CD4-positive, alpha-beta T cell treated with Interleukin-4 for 4 hours (primary cell): ENCODE measurements at regions not wholly inside any gene's neighbourhood (a gene's known extent, or its start where the extent isn't known, plus 50 kb on each side); places are given as distances from the start of the nearest gene placed in this dataset.

Source experiments
- DNase-seq: peaks from one replicate; pipeline ENCODE4 v3.0.0-alpha.2; 2020

DNA sequence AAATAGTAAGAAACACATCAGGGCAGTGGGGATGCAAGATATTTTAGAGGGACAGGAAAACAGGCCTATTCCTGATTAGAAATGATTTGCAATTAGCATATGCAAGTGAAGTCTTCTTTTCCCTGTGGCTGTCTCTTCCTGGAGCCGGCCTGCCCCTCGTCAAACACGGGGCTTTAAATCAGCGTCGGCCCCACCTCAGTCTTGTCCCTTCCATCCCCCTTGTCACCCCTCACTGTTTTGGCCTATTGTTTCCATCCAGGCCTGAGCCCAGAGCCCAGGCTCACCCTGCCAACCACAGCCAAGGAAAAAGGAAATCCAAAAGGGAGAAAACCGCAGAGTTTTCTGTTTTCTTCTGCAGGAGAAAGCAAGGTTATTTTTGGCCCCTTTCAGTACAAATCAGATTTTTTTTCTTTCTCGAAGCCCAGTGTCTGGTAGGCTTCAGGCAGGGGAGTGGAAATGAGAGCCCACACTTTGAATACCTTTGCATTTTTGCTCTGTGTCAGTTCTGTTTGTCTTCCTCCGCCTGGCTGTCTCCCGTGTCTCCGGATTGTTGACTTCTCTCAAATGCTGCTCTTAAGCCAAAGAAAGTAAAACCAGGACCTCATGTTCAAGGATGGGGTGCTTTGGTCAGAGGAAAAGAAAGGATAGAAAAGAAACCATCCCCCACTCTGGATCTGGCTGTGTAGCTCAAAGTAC, 399.9 kb upstream of the CDH11 start:
- no peak for DNase-seq

GRCh38 chr16:65519402-65519801, 397.5 kb upstream of the CDH11 start:
- DNase-seq: no peak

GRCh38 chr16:65515193-65515592, 393.3 kb upstream of the CDH11 start:
- no peak for DNase-seq

DNA sequence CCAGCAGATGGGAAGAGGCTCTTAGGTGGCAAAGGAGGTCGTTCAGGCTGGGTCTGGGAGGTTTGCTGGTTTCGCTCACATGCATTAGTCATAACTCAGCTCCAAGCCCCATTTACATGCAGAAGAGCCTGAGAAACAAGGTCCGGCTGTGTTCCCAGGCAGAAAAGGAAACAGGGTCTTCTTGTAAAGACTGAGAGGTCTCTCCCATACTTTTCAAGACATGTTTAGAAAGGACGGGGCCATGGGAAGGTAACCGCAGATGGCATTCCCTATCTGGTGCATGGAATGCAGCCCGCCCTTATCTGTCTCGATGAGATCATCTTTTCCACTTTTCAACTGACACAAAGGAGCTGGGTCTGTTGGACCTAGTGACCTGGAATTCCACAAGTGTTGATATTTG, 389.0 kb upstream of the CDH11 start:
- no peak for DNase-seq

GRCh38 chr16:65510241-65510640, 388.4 kb upstream of the CDH11 start:
- DNase-seq: no peak

DNA sequence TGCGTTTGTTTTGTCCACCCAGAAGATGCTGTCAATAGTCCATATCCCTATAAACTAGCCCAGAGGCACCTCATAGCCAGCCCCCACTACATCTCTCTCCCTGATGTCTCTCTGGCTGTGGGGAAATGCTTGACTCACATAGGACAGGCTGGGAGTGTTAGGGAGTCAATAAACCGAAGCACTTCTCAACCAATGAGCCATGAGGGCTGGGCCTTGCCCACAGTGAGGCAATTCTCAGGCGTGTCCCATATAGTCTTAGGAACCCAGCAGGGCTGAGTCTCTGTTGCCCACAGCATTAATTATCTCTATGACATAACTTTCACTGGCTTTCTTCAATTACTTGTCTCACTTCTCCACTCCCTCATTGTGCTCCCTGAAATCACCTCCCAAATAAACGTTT, 387.3 kb upstream of the CDH11 start:
- no peak for DNase-seq

DNA sequence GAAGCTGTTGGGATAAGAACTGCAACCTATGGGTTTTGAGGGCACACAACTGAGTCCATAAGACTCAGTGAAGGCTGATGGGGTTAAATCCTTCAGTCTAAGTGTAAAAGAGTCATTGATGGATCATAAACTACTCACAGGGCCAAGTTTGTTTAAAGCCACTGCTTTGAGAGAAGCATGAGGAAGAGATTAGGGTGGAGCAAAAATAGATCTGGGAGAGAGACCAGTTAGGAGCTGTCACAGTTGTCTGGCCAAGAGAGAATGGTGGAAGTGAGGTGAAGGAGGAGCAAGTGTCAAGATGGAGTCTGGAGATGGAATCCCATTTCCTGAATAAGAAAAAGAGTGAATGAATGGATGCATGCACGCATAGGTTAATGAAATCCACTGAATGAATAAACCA, 379.1 kb upstream of the CDH11 start:
- no peak for DNase-seq

GRCh38 chr16:65500007-65500406, 378.1 kb upstream of the CDH11 start:
- no peak for DNase-seq

GRCh38 chr16:65499566-65499965, 377.7 kb upstream of the CDH11 start:
- no peak for DNase-seq

DNA sequence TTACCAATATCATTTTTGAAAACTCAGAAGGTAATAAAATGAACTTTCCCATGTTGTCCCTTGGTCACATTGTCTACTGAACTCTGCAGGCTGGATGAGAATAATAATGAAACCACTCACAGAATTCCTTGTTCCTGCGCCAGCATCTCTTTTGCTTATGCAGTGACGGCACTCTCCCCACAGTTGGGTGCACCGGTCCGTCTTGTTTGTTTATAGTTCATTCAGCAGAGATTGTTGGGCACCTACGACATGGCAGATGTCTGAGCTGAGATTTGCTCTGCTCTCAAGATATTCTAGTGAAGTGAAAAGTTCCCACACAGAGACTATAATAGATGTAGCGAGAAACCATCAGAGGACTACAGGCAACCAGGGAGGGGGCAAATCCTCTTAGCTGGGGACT, 375.7 kb upstream of the CDH11 start:
- no peak for DNase-seq

DNA sequence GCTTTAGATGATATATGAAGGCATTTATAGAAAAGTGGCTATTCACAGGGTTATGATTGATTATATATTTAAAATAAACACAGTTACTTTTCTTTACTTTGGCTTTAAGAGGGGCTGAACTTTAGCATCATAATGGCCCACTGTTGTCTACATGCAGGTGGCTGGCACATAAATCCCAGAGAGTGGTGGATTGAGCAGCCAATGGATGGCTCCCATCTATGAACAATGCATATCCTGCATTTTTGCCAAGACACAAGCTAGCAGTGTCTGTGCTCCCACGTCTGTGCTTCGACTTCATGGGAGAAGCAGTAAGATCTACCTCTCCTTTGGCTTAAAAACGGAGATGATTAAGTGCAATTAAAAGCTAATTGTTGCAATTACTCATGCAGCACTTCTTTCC, 373.2 kb upstream of the CDH11 start:
- no peak for DNase-seq

DNA sequence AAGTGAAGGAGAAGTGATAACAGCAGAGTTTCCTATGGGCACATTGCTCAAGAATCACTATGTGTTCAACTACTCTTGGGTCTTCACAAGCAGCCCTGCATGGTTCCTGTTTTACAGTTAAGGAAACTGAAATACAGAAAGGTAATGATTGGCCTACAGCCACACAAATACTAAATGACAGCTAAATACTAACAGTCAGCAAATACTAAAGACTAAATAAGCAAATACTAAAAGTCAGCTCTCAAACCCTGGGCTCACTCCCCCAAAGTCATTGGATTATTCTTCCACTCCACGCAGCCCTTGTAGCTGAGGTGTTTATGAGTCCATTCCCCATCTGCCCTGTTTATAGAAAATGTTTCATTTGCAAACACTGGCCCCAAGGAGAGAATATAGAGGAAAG, 372.7 kb upstream of the CDH11 start:
- DNase-seq: no peak

GRCh38 chr16:65494080-65494479, 372.2 kb upstream of the CDH11 start:
- DNase-seq: no peak

DNA sequence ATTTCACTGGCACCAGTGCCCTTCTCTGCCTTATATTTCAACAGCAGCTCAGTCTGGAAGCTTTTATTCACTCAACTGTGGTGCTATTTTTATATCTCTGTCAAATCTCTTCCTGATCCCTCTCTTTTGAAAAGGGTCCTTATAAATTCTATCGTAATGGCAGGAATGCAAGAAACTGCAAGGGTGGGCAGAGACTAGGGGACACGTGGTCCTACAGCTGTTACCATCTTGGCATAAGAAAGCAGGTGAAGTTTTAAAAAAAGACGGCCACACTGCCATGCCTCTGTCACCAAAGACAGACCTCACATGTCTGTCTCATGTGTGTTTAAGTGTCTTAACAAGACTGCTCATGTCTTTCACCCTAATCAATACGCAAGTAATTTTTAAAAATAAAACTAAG, 368.4 kb upstream of the CDH11 start:
- no peak for DNase-seq

- no peak for DNase-seq
These were observed 367.7 kb upstream of the CDH11 start for GRCh38 chr16:65489531-65490023.

- no peak for DNase-seq
These were observed 365.4 kb upstream of the CDH11 start for GRCh38 chr16:65487231-65487630.

GRCh38 chr16:65481956-65482355, 360.1 kb upstream of the CDH11 start:
- DNase-seq: no peak

GRCh38 chr16:65480281-65481091, 358.6 kb upstream of the CDH11 start:
- DNase-seq: no peak

- no peak for DNase-seq
These were observed 354.6 kb upstream of the CDH11 start for GRCh38 chr16:65476448-65476955.

- DNase-seq: no peak
These were observed 351.8 kb upstream of the CDH11 start for GRCh38 chr16:65473699-65474098.

DNA sequence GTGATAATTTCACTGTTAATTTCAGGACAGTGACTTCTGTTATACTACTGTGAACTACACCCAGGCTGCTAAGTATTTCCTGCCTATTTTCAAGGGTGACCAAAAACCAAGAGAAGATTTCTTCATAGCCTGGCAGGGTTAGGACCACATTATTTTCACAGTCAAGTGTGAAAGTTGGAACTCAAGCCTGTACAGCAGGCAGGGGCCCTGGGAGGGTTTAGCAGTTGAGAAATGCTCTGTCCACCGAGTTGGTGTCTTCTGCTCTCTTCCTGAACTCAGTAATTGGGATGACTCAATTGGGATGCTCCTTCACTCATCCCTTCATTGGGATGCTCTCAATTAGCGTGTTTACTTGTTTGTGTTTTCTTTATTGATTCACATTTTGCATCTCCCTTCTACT, 347.3 kb upstream of the CDH11 start:
- no peak for DNase-seq

DNA sequence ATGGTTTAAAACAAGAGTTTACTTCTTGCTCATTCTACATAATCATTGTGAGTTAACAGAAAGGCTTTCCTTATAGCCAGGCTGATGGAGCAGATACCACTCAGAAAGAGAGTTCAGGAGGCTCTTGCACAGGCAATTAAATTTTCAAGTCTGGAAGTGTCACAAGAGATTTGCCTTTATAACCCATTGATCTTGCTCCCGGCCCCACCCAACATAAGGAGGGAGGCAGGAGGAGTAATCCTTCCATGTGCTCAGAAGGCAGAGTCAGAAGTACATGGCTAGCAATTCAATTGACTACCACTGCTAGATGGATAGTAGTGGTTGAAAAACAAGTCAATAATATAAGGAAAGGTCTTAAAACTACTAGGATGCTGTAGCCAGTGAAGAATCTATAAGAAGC, 346.3 kb upstream of the CDH11 start:
- no peak for DNase-seq

GRCh38 chr16:65463652-65464260, 341.9 kb upstream of the CDH11 start:
- no peak for DNase-seq

GRCh38 chr16:65457084-65457483, 335.2 kb upstream of the CDH11 start:
- DNase-seq: no peak
